T-helper 1 cell treated with Interleukin-12 subunit alpha and Interleukin-12 subunit beta and Interleukin-4 antibody, amounts not matched to agents 30 ng/mL and 1 ng/mL, for 36 hours (primary cell): ENCODE measurements at regions not wholly inside any gene's neighbourhood (a gene's known extent, or its start where the extent isn't known, plus 50 kb on each side); places are given as distances from the start of the nearest gene placed in this dataset.
"Not testable (repeated sequence)": the region's sequence is repeated elsewhere in the genome, so short reads cannot be mapped to it uniquely, and the experiment has no call there.

ENCODE experiments used
- intact Hi-C: fragments of 100-400 bp; cut with micrococcal nuclease; formaldehyde crosslinking; loops from one replicate; pipeline ENCODE4 v1.15.1; 2024

- intact Hi-C loops, result no loop called here
These were observed 431.8 kb upstream of the NOX3 start for GRCh38 chr6:155887421-155887820.

GRCh38 chr6:155883741-155884140 lies 428.1 kb upstream of the NOX3 start:
- intact Hi-C loops, result no loop called here

- intact Hi-C loops, result no loop called here
These were observed 427.7 kb upstream of the NOX3 start for GRCh38 chr6:155883334-155883731.

- intact Hi-C loops, result no loop called here
These were observed 427.1 kb upstream of the NOX3 start for GRCh38 chr6:155882527-155883333.

GRCh38 chr6:155881826-155882526 lies 426.3 kb upstream of the NOX3 start:
- intact Hi-C loops, result no loop called here

GRCh38 chr6:155880900-155881299 lies 425.3 kb upstream of the NOX3 start:
- intact Hi-C loops, result no loop called here

GRCh38 chr6:155872961-155873360 lies 417.3 kb upstream of the NOX3 start:
- intact Hi-C loops, result no loop called here

GRCh38 chr6:155867682-155868081 lies 412.0 kb upstream of the NOX3 start:
- intact Hi-C loops, result no loop called here

- intact Hi-C loops, result not testable (repeated sequence)
These were observed 411.2 kb upstream of the NOX3 start for GRCh38 chr6:155866676-155867390.

GRCh38 chr6:155861821-155862220 lies 406.2 kb upstream of the NOX3 start:
- intact Hi-C loops, result no loop called here

- intact Hi-C loops, result not testable (repeated sequence)
These were observed 403.3 kb upstream of the NOX3 start for GRCh38 chr6:155858906-155859305.

GRCh38 chr6:155854787-155855186 lies 399.1 kb upstream of the NOX3 start:
- intact Hi-C loops, result no loop called here

GRCh38 chr6:155853011-155853410 lies 397.4 kb upstream of the NOX3 start:
- intact Hi-C loops, result no loop called here

GRCh38 chr6:155850408-155850841 lies 394.8 kb upstream of the NOX3 start:
- intact Hi-C loops, result no loop called here

- intact Hi-C loops, result no loop called here
These were observed 392.1 kb upstream of the NOX3 start for GRCh38 chr6:155847711-155848110.

GRCh38 chr6:155837474-155837873 lies 381.8 kb upstream of the NOX3 start:
- intact Hi-C loops, result loop anchor here (5.0 kb wide), 1 partner anchor 880 kb away; no protein-coding TSS in a partner anchor

GRCh38 chr6:155832596-155832995 lies 377.0 kb upstream of the NOX3 start:
- intact Hi-C loops, result no loop called here

GRCh38 chr6:155830531-155830930 lies 374.9 kb upstream of the NOX3 start:
- intact Hi-C loops, result no loop called here

- intact Hi-C loops, result no loop called here
These were observed 374.0 kb upstream of the NOX3 start for GRCh38 chr6:155829646-155830045.

- intact Hi-C loops, result no loop called here
These were observed 373.4 kb upstream of the NOX3 start for GRCh38 chr6:155828989-155829388.

GRCh38 chr6:155818698-155819097 lies 363.1 kb upstream of the NOX3 start:
- intact Hi-C loops, result no loop called here

GRCh38 chr6:155813548-155813947 lies 357.9 kb upstream of the NOX3 start:
- intact Hi-C loops, result no loop called here
